HG03280 (cell line): ENCODE measurements at regions not wholly inside any gene's neighbourhood (a gene's known extent, or its start where the extent isn't known, plus 50 kb on each side); places are given as distances from the start of the nearest gene placed in this dataset.
"Not testable (repeated sequence)": the region's sequence is repeated elsewhere in the genome, so short reads cannot be mapped to it uniquely, and the experiment has no call there.

Experiments used
- ATAC-seq: cut with Tn5 transposase; IDR thresholded peaks from one replicate; pipeline ENCODE4 v1.9.1; 2021; ENCODE audit warnings: mild to moderate bottlenecking, moderate library complexity; ENCODE audit not compliant: unreplicated experiment

DNA sequence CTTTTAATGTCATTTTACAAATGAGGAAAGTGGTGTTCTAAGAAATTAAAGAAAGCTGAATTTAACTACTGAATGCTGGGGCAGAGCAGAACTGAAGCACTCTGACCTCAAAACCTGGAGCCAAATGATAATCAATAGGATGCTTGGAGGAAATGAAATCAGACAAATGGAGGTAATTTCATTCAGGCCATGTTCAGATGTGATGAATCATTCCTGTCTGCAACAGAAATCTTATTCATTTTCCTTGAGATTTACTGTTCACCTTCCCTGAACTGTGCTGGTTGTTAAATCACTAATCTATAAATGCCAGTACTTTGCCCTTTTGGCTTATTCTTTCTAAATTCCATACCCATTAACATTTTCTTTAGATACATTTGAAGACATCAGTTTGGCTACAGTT is 85.6 kb upstream of the SNX7 start:
- no peak for ATAC-seq

DNA sequence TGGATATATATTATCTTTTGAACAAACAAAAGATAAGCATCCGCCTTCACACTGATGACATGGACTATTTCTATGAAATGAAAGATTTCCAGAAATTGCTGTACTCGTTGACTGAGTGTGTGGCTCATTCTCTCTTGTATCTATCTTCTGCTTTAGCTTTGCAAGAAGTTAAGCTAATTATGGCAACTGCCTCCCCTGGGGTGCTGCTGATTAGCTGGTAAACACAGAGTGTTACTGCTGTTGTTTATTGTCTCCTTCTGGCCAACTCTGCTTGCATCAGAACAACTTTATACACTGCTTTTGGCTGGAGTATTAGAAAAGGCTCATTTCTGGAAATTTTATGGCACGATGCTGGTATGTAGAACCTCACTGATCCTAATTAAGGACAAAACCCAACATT is 95.6 kb upstream of the SNX7 start:
- ATAC-seq, result no peak

DNA sequence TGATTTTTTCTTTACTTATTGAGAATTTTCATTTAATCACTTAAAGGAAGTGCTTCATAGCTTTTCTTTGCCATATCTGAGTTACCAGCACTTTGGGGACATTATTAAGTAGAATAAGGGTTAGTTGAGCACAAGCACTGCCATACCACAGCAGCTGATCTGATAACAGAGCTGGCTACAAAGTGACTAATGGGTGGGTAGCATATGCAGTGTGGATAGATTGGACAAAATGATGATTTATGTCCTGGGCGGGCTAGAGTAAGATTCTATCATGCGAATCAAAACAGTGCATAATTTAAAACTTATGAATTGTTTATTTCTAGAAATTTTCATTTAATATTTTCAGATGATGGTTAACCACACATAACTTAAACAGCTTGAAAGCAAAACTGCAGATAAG is 102.2 kb upstream of the SNX7 start:
- ATAC-seq, result no peak

DNA sequence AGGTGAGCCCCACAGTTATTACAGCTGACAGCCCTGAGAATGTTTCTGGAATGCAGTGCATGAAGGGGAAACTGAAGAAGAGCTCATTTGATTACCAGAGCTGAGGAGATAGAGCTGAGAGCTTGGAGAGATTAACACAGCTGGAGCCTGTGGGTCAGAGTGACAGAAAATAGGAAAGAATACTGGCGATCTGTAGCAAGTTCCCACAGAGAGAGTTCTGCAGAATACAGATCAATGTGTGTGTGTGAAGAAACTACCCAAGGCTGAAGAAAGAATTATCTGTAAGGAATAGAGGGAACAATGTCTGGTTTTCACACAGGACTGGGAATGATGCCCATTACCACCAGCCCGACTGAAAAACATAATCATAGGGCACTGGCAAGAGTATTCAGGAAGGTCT is 103.6 kb upstream of the SNX7 start:
- ATAC-seq, result no peak

DNA sequence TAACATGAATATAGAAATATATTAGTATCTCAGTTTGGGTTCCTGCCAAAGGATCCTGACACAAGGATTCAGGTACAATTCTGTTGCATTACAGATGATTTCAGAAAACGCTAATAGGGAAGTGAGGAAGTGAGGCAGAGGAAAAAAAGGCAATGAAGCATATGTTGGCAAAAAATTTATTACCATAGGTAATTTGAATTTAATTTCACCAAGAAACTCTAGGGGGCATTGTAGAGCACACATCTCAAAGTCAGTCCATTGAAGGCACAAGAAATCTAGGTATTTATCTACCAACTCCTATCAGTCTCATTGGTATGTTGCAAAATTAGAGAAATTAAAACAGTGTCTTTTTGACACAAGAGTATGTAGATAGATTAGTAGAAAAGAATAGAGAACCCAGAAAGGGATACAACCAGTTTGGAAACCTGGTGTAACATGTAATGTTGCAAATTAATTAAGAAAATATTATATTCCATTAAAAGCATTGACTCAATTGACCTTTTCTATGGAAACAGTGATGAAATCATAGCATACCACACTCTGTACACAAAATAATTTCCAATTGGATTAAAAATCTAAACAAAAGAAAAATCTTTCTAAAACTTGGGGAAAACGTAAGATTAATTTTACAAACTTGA is 104.9 kb upstream of the SNX7 start:
- ATAC-seq, result no peak

DNA sequence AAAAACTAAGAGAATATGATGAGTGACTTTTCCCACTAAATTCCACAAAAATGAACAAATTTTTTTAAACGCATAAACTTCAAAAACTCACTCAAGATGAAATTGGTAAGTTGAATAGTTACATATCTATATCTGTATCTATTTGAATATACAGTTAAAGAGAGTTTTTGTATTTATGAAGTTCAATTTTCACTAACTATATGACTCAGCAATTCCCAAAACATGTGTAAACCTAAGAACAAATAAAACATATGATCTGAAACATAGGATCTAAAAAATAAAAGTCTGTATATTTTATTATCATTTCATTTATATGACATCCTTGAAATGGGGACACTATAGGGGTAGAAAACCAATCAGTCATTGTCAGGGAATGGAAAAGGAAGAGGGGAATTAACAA is 105.7 kb upstream of the SNX7 start:
- no peak for ATAC-seq

DNA sequence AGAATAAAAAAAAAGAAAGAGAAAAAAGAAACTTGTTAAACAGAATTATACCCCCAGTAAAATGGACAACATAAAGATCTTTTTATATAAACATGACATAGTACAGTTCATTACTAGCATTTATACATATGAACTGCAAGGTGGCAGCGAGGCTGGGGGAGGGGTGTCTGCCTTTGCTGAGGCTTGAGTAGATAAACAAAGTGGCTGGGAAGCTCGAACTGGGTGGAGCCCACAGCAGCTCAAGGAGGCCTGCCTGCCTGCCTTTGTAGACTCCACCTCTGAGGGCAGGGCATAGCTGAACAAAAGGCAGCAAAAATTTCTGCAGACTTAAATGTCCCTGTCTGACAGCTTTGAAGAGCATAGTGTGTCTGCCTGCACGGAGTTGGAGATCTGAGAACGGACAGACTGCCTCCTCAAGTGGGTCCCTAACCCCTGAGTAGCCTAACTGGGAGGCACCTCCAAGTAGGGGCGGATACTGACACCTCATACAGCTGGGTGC is 108.9 kb upstream of the SNX7 start:
- not testable (repeated sequence) for ATAC-seq

DNA sequence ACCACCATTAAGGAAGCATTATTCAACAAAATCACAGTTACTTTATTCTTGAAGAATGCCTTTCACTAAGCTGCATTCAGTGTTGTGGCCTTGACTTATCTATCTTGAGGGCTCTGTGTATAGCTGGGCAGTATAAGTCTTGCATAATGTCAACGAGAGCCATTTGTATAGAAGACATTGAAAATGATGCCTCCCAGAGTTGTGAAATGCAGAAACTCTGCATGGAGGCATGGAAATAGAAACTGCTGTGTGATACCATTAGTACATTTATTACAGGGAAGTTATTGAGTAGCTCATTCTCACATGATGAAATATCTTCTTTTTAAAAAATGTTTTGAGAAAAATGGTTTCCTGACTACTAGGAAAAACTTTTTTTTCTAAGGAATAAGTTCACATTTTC is 111.4 kb upstream of the SNX7 start:
- no peak for ATAC-seq

DNA sequence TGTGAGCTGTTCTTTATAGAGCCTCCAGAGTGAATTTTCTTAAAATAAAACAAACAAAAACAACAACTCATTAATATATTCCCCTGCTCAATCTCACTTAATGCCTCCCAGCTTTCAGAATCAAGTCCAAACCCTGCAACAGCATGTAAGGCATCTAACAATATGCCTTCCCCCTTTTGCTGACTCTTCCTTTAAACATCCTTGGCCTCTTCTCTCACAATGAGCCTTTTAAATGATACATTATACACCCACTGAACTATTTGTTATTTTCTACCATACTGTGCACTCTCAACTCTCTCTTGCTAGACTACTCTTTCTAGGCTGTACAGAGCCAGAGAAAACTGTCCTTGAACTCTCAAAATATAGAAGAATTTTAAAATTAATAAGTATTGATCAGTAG is 115.2 kb upstream of the SNX7 start:
- ATAC-seq, result no peak

DNA sequence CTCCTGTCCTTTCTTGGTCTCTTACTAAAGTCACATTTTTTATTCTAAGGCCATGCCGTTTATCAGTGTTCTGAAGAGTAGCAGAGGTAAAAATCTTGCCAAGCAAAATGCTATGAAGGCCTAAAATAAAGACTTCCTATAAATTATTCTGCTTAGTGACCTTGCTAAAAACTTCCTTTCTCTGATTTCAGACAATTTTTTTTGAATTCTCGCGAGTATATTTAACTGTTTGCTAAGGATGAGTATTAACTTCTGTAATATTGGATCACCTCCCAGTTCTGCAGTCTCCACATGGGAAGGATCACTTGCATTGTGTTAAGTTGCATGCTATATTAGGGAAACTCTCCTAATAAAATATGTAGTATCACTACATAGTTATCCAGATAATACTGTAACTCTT is 123.4 kb upstream of the SNX7 start:
- no peak for ATAC-seq

DNA sequence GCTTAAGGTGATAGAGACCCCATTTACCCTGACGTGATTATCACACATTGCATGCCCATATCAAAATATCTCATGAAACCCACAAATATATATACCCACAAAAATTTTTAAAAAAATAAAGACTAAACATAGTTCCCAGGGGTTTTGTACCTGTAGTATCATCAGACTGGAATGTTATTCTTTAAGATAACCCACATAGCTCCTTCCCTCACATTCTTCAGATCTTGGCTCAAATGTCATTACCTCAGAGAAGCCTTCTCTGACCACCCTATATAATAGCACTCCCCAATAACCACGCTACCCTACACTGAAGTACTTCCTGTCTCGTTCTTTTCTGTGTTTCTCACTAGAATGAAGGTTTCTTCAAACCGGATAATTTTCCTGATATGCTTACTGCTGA is 138.3 kb upstream of the SNX7 start:
- no peak for ATAC-seq

DNA sequence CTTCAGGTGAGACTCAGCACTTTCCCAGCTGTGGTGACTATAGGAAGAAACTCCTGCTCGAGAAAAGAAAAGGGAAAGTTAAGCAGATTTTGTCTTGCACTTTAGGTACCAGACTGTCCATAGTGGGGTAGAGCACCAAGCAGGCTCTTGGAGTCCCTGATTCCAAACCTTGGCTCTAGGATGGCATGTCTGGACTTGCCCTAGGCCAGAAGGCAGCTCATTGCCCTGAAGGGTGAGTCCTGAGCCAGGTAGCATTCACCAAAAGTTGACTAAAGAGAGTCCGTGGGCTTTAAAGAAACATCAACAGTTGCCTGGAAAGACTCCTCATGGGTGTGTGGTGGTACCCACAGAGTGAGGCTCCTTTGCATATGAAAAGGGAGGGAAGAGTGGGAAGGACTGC is 145.2 kb upstream of the SNX7 start:
- no peak for ATAC-seq

DNA sequence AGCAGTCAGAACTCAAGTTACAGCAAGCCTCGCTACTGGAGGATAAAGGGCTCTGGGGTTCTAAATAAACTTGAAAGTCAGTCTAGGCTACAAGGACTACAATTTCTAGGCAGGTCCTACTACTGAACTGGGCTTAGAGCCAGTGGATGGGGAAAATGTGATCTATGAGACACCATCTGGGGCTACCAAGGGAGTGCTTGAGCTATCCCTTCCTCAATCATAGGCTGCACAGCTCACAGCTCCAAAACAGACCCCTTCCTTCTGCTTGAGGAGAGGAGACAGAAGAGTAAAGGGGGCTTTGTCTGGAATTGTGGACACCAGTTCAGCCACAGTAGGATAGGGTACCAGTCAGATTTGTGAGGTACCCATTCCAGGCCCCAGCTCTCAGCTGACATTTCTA is 145.8 kb upstream of the SNX7 start:
- ATAC-seq, result no peak

DNA sequence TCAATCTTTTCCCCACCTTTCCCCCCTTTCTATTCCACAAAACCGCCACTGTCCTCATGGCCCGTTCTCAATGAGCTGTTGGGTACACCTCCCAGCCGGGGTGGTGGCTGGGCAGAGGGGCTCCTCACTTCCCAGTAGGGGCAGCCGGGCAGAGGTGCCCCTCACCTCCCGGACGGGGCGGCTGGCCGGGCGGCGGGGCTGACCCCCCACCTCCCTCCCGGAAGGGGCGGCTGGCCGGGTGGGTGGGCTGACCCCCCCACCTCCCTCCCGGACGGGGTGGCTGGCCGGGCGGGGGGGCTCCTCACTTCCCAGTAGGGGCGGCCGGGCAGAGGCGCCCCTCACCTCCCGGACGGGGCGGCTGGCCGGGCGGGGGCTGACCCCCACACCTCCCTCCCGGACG is 149.3 kb upstream of the SNX7 start:
- ATAC-seq, result not testable (repeated sequence)

DNA sequence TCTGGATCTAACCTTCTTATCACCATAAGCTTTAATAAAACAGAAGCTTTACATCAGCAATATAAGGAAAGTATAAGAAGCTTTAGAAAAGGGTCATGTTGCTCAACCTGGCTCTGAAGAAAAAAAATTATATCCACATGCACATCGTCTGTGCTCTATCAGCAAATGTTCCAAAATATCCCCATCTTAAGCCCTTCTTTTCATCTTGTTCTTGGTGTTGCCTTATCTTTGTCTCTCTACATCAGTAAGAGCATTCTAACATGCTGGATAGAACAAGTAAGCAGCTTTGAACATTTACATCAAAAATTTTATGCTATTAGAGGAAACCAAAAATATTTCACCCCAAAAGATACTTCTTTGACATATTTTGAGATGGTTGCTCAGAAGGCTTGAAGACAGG is 157.8 kb upstream of the SNX7 start:
- ATAC-seq, result no peak

DNA sequence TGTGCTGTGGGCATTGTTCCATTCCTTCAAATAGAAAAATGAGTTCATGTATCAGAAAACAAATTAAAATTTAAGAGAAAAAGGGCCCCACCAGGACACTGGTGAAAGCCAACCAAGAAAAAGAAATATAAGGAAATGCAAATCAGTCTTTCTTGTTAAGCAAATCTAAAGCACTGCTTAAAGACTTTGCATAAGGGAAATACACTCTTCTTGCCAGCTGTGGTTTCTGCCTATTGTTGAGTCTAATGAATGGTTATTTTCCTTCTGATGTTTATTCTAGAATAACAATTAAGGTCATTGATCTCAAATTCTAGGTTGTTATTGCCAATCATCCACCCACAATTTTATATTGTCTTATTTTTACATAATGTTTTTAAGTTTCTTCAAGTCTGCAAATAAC is 158.6 kb upstream of the SNX7 start:
- ATAC-seq, result no peak

DNA sequence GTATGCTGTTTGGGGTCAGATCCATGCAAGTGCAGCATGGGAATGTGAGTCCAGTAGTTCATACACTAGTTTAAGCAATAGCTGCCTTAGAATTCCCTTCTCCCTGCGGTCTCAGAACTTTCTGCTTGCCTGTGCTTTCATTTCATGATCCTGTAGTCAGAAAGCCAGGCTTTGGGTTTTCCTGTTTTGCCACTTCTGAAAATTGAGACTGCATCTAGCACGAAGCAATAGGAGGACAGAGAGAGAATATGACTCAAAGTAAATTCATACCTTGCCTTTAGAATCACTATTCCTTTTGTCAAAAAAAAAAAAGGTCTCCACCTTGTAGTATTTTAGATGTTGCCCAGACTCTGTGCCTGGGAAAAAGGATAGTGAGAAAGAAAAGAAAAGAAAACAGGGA is 161.2 kb upstream of the SNX7 start:
- no peak for ATAC-seq

DNA sequence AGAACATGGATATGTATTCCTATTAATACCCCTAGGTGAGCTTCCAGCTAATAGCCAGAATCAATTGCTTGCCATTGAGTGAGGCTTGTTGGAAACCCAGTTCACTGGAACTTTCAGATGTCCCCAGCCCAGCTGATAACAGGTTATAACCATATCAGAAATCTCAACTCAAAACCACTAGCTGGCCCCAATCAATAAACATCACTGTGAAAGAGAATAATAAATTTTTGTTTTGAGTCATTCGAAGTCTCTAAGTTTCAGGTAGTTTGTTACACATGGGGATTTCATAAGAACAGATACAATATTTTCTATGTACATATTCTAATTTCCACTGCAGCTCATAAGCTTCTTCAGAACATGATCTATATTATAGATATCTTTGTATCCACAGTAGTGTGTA is 162.9 kb upstream of the SNX7 start:
- no peak for ATAC-seq

DNA sequence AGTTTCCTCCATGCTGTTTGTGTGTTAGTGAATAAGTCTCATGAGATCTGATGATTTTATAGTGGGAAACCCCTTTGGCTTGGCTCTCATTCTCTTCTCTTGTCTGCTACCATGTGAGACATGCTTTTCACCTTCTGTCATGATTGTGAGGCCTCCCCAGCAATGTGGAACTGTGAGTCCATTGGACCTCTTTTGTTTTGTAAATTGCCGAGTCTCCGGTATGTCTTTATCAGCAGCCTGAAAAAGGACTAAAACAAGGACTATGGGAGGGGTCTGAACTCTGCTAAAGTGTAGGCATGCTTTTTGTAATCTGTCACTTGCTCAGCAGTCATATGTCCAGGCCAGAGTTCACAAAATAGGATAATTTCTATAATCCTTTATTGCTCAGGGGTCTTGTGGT is 164.0 kb upstream of the SNX7 start:
- ATAC-seq, result no peak

DNA sequence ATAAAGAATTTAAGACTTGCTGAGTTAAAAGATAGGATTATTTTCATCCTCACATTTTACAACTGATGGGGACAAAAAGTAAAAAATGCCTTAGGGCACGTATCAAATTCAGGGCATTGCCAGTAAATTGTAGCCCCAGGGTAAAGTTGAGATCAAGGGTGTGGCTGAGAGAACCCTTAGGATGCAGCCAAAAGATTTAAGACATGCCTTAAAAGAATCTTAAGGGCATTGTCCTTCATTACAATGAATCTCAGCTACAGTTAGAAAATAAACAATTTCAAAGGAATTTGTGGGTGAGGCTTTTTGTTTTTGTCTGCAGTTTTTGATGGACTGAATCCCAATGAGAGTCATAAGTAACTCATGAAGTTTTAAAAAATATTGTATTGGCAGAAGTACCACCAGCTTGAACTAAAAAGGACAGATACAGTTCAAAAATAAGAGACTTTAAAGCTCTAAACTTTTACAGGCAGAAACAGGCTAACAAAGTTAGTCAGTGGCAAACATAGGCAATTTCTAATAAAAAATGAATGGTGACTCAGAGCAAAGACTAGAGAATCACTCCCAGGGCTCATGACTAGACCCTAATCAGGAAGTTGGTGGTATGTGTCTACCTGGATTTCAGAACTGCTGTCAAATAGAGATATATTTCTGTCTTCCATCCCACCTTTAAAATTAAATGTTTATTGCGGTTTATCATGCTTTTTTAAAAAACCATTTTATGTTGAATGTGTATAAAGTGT is 165.1 kb upstream of the SNX7 start:
- no peak for ATAC-seq

DNA sequence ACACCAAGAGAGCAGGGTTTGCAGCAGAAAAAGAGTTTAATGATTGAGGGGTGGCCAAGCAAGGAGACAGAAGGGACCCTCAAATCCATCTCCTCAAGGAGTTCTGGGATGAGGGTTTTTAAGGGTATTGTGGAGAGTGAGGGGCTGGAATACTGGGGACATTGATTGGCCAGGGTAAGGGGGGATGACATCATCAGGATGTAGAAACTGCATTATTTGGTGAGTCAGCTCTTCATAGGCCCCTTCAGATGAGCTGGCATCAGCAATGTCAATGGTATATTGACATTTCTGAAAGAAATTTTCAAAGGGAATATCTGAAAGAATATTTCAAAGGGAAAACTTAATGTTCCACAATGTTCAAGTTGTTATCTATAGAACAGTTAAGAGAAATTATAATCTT is 168.1 kb upstream of the SNX7 start:
- ATAC-seq, result no peak

DNA sequence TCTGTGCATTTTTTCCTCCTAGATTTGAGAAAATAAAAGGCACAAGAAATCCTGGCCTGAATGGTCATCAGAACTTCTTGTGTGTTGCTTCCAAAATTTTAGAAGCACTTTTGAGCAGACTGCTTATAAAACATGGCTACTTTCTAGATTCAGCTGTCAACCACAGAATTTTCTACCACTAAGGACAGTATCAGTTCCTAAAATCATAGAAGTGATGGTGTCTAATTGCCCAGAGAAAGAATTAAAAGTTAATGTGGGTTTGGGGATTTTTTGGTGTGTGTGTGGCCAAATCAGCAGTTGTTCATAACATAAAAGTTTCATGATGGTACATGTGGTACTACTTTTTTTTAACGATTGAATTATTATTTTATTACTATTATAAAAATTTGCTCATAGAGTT is 171.4 kb upstream of the SNX7 start:
- no peak for ATAC-seq

DNA sequence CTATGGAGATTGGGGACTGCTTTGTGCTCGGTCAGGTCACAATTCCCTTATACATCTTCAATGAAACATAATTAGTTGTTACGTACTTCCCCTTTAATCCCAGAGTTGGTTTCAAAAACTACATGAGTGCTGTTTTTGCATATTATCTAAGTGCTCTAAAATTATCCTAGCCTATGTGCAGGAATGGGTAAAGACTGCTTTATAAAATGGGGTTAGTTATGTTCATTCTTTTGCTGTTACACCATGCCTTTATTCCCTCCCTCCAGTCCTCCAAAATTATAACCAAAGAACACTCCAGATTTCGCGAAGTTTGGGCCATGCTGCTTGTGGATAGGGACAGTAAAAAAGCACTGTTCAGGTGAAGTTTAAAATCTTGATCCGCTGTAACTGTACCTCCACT is 173.9 kb upstream of the SNX7 start:
- no peak for ATAC-seq
